K562 (cell line): ENCODE measurements at regions not wholly inside any gene's neighbourhood (a gene's known extent, or its start where the extent isn't known, plus 50 kb on each side); places are given as distances from the start of the nearest gene placed in this dataset.

Experiments used
- ERF ChIP-seq: fragments of 450-650 bp; formaldehyde crosslinking; IDR thresholded peaks from 2 replicates; pipeline ENCODE4 v1.4.0; 2020; ENCODE audit warnings: mild to moderate bottlenecking, mixed read lengths
- ESRRA ChIP-seq: fragments of 450-650 bp; IDR thresholded peaks from 2 replicates; pipeline ENCODE4 v1.6.1; 2014; ENCODE audit warnings: low read depth, mild to moderate bottlenecking, moderate library complexity, borderline replicate concordance
- KDM5B ChIP-seq: fragments of 200-600 bp; sonication (generic); IDR thresholded peaks from 2 replicates; pipeline ENCODE4 v1.6.1; 2012; ENCODE audit warnings: low read depth, mild to moderate bottlenecking, moderate library complexity, low read length, control low read depth, inconsistent platforms; ENCODE audit not compliant: insufficient replicate concordance
- POLR2G ChIP-seq: fragments of 200-400 bp; formaldehyde crosslinking; IDR thresholded peaks from 2 replicates; pipeline ENCODE4 v1.6.1; 2017; ENCODE audit warnings: low read depth, mild to moderate bottlenecking, antibody characterized with exemption, low read length, moderate library complexity
- SPI1 ChIP-seq: IDR thresholded peaks from 2 replicates; pipeline ENCODE4 v1.6.1; 2011; ENCODE audit warnings: low read depth, low read length, control low read depth, borderline replicate concordance
- TF ChIP-seq, protein P1 (sequence below): fragments of 250-450 bp; sonication (Bioruptor Pico); IDR thresholded peaks from 2 replicates; pipeline ENCODE4 v1.8.0; 2021; ENCODE audit warnings: moderate library complexity, mild to moderate bottlenecking, inconsistent platforms
- TF ChIP-seq, protein P2 (sequence below): sonication (generic); formaldehyde crosslinking; IDR thresholded peaks from 2 replicates; pipeline ENCODE4 v1.8.0; 2023; ENCODE audit warnings: mild to moderate bottlenecking, missing genetic modification reagents

DNA sequence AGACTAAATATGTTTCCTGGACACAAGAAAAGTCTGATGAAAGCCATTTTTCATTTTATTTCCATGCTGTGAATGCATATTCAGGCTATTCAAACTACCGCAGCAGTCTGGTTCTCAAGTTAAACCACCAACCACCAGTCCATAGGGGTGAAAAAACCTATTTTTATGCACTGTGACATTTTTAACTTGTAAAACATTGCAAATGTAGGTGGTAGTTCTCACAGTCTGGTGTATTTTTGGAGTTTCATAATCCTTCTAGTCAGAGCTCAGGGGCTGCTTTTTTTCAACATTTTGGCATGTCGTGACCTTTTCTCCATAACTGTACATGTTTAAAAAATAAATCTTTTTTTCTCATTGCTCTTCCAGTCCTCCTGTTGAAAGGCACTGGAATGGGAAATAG, 907.6 kb upstream of the ADGRL2 start (continued):
- TF ChIP-seq, protein P1, sequence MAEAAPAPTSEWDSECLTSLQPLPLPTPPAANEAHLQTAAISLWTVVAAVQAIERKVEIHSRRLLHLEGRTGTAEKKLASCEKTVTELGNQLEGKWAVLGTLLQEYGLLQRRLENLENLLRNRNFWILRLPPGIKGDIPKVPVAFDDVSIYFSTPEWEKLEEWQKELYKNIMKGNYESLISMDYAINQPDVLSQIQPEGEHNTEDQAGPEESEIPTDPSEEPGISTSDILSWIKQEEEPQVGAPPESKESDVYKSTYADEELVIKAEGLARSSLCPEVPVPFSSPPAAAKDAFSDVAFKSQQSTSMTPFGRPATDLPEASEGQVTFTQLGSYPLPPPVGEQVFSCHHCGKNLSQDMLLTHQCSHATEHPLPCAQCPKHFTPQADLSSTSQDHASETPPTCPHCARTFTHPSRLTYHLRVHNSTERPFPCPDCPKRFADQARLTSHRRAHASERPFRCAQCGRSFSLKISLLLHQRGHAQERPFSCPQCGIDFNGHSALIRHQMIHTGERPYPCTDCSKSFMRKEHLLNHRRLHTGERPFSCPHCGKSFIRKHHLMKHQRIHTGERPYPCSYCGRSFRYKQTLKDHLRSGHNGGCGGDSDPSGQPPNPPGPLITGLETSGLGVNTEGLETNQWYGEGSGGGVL (CRISPR knock-in tag) = no peak
- TF ChIP-seq SPI1 (no peak), ERF (no peak), ESRRA (no peak), KDM5B (no peak), POLR2G (no peak)
- TF ChIP-seq, protein P2, sequence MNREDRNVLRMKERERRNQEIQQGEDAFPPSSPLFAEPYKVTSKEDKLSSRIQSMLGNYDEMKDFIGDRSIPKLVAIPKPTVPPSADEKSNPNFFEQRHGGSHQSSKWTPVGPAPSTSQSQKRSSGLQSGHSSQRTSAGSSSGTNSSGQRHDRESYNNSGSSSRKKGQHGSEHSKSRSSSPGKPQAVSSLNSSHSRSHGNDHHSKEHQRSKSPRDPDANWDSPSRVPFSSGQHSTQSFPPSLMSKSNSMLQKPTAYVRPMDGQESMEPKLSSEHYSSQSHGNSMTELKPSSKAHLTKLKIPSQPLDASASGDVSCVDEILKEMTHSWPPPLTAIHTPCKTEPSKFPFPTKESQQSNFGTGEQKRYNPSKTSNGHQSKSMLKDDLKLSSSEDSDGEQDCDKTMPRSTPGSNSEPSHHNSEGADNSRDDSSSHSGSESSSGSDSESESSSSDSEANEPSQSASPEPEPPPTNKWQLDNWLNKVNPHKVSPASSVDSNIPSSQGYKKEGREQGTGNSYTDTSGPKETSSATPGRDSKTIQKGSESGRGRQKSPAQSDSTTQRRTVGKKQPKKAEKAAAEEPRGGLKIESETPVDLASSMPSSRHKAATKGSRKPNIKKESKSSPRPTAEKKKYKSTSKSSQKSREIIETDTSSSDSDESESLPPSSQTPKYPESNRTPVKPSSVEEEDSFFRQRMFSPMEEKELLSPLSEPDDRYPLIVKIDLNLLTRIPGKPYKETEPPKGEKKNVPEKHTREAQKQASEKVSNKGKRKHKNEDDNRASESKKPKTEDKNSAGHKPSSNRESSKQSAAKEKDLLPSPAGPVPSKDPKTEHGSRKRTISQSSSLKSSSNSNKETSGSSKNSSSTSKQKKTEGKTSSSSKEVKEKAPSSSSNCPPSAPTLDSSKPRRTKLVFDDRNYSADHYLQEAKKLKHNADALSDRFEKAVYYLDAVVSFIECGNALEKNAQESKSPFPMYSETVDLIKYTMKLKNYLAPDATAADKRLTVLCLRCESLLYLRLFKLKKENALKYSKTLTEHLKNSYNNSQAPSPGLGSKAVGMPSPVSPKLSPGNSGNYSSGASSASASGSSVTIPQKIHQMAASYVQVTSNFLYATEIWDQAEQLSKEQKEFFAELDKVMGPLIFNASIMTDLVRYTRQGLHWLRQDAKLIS (CRISPR knock-in tag) = no peak
- TF ChIP-seq, all 486 proteins: peak for 0
